Gastroesophageal sphincter (tissue), 3 donors: ENCODE measurements at regions not wholly inside any gene's neighbourhood (a gene's known extent, or its start where the extent isn't known, plus 50 kb on each side); places are given as distances from the start of the nearest gene placed in this dataset.

Source experiments
- CTCF ChIP-seq, 4 experiments: fragments of 200-600 bp in 2 of 4; fragments of 450-650 bp in 2 of 4; sonication (generic) in 1 of 4; IDR thresholded peaks; one replicate each; pipeline ENCODE4 v1.5.1; 2017 to 2019; ENCODE audit warnings: antibody characterized with exemption in 4 of 4, mild to moderate bottlenecking in 2 of 4, moderate library complexity in 2 of 4
- EP300 ChIP-seq: sonication (generic); formaldehyde crosslinking; IDR thresholded peaks from one replicate; pipeline ENCODE4 v1.6.1; 2017; ENCODE audit warnings: antibody characterized with exemption, mild to moderate bottlenecking
- POLR2A ChIP-seq, 2 donors: fragments of 450-650 bp; IDR thresholded peaks; one replicate each; pipeline ENCODE4 v1.6.1; 2017; ENCODE audit warnings: antibody characterized with exemption in 2 of 2, mild to moderate bottlenecking in 2 of 2, moderate library complexity in 1 of 2
- POLR2AphosphoS5 ChIP-seq: sonication (generic); formaldehyde crosslinking; IDR thresholded peaks from one replicate; pipeline ENCODE4 v1.6.1; 2017; ENCODE audit warnings: antibody characterized with exemption

- TF ChIP-seq CTCF (IDR thresholded peaks at IDR 0.05) (no peak), POLR2A (IDR thresholded peaks at IDR 0.05) (no peak), POLR2AphosphoS5 (no peak), EP300 (no peak)
These were observed 193.5 kb upstream of the PCDH17 start for GRCh38 chr13:57438072-57438471.
